ENCODE measurements at regions not wholly inside any gene's neighbourhood (a gene's known extent, or its start where the extent isn't known, plus 50 kb on each side); places are given as distances from the start of the nearest gene placed in this dataset.

DNA sequence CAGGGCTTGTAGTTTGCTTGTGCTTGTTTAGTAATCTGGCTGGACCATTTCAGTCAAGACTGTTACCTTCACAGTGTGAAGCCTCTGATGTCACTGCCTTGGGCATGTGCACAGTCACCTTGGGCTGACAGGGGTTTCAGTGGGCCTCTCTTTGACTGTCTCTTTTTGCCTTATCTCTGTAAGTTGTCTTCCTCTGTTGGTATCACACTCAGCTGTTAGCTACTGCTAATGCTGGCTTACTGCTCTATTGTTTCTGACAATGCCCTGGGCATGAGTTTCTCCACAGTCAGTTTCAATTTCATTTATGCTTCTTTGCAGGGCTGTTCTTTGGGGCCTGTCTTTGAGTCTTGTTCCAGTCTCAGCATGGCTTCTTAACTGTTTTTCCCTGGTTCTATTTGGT lies 201.9 kb upstream of the SHH start:
- no peaks in the 10 kb centered on the region for H3F3A ChIP-seq (replicated peaks; ENCODE audit: low read depth)
- ATAC-seq (no peak), DNase-seq (ENCODE audit: low spot score) (no peak)
- Mint-ChIP-seq H3K9me3 (no peaks in the 10 kb centered on the region; the same call in 1 of the 3 replicates), H3K27me3 (ENCODE audit: insufficient read depth, low read depth, poor library complexity) (peaks cover 2% of the 10 kb centered on the region), H3K36me3 (ENCODE audit: low read depth) (no peaks in the 10 kb centered on the region; the same call in 2 of the 3 replicates), H3K4me1 (peaks cover 6% of the 10 kb centered on the region; the same call in 2 of the 3 replicates), H3K4me3 (no peak overlapping the region), H3K27ac (no peak overlapping the region)
- no peaks in the 10 kb centered on the region for H3K36me3 ChIP-seq (ENCODE audit: insufficient read depth)
- H2AFZ ChIP-seq = no peak overlapping the region
- no peak overlapping the region for H3K4me3 ChIP-seq
- no peaks in the 10 kb centered on the region for H3K4me1 ChIP-seq (ENCODE audit: insufficient read depth)
- H4K20me1 ChIP-seq (replicated peaks; ENCODE audit: insufficient read depth) = no peaks in the 10 kb centered on the region
- H3K27ac ChIP-seq (ENCODE audit: low read depth) = no peak overlapping the region
- H3K9me2 ChIP-seq (ENCODE audit: insufficient read depth) = no peaks in the 10 kb centered on the region
- H3K27me3 ChIP-seq (ENCODE audit: insufficient read depth) = no peaks in the 10 kb centered on the region
- TF ChIP-seq ZNF331 (CRISPR knock-in tag; IDR thresholded peaks at IDR 0.05; ENCODE audit: low read depth) = no peak
- no peak for TF ChIP-seq ETS1 (IDR thresholded peaks at IDR 0.05)
- TF ChIP-seq EZH2 (IDR thresholded peaks at IDR 0.05; ENCODE audit: low read depth, unreplicated experiment) = no peak
- TF ChIP-seq ZNF114 (CRISPR knock-in tag; IDR thresholded peaks at IDR 0.05) = no peak
- no peak for TF ChIP-seq NANOG (IDR thresholded peaks at IDR 0.05; ENCODE audit: borderline replicate concordance)
- no peak for TF ChIP-seq JUNB (IDR thresholded peaks at IDR 0.05; ENCODE audit: unreplicated experiment)
- TF ChIP-seq POLR2AphosphoS5 (IDR thresholded peaks at IDR 0.05; ENCODE audit: low read depth) = no peak
- TF ChIP-seq, protein P1, sequence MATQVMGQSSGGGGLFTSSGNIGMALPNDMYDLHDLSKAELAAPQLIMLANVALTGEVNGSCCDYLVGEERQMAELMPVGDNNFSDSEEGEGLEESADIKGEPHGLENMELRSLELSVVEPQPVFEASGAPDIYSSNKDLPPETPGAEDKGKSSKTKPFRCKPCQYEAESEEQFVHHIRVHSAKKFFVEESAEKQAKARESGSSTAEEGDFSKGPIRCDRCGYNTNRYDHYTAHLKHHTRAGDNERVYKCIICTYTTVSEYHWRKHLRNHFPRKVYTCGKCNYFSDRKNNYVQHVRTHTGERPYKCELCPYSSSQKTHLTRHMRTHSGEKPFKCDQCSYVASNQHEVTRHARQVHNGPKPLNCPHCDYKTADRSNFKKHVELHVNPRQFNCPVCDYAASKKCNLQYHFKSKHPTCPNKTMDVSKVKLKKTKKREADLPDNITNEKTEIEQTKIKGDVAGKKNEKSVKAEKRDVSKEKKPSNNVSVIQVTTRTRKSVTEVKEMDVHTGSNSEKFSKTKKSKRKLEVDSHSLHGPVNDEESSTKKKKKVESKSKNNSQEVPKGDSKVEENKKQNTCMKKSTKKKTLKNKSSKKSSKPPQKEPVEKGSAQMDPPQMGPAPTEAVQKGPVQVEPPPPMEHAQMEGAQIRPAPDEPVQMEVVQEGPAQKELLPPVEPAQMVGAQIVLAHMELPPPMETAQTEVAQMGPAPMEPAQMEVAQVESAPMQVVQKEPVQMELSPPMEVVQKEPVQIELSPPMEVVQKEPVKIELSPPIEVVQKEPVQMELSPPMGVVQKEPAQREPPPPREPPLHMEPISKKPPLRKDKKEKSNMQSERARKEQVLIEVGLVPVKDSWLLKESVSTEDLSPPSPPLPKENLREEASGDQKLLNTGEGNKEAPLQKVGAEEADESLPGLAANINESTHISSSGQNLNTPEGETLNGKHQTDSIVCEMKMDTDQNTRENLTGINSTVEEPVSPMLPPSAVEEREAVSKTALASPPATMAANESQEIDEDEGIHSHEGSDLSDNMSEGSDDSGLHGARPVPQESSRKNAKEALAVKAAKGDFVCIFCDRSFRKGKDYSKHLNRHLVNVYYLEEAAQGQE (IDR thresholded peaks at IDR 0.05; ENCODE audit: unreplicated experiment) = no peak
- no peaks in the 10 kb centered on the region for H3K79me2 ChIP-seq (replicated peaks; ENCODE audit: insufficient read depth)
- H3K4me2 ChIP-seq = no peak overlapping the region

GRCh38 chr7:156012412-156012811 lies 200.1 kb upstream of the SHH start:
- Histone ChIP-seq H3K4me2 (no peak overlapping the region), H3K4me3 (no peak overlapping the region), H3K36me3 (ENCODE audit: insufficient read depth) (no peaks in the 10 kb centered on the region), H3K4me1 (ENCODE audit: insufficient read depth) (no peaks in the 10 kb centered on the region), H3F3A (replicated peaks; ENCODE audit: low read depth) (no peaks in the 10 kb centered on the region), H3K9me2 (ENCODE audit: insufficient read depth) (no peaks in the 10 kb centered on the region), H3K27ac (ENCODE audit: low read depth) (no peak overlapping the region), H3K27me3 (ENCODE audit: insufficient read depth) (no peaks in the 10 kb centered on the region), H4K20me1 (replicated peaks; ENCODE audit: insufficient read depth) (no peaks in the 10 kb centered on the region), H2AFZ (no peak overlapping the region), H3K79me2 (replicated peaks; ENCODE audit: insufficient read depth) (no peaks in the 10 kb centered on the region)
- no peaks in the 10 kb centered on the region; the same call in 2 of the 3 replicates for H3K36me3 Mint-ChIP-seq (ENCODE audit: low read depth)
- ATAC-seq = no peak
- H3K27ac Mint-ChIP-seq = no peak overlapping the region
- peaks cover 6% of the 10 kb centered on the region; the same call in 2 of the 3 replicates for H3K4me1 Mint-ChIP-seq
- no peak overlapping the region for H3K4me3 Mint-ChIP-seq
- no peak for DNase-seq (ENCODE audit: low spot score)
- peaks cover 2% of the 10 kb centered on the region for H3K27me3 Mint-ChIP-seq (ENCODE audit: insufficient read depth, low read depth, poor library complexity)
- H3K9me3 Mint-ChIP-seq = no peaks in the 10 kb centered on the region; the same call in 1 of the 3 replicates
- no peak for TF ChIP-seq CREB1 (CRISPR knock-in tag; IDR thresholded peaks at IDR 0.05; ENCODE audit: low read depth)
- no peak for TF ChIP-seq POLR2AphosphoS5 (IDR thresholded peaks at IDR 0.05; ENCODE audit: low read depth)
- no peak for TF ChIP-seq ZNF462 (CRISPR knock-in tag; IDR thresholded peaks at IDR 0.05)

Measured in GM23338 (cell line).